ENCODE measurements at regions not wholly inside any gene's neighbourhood (a gene's known extent, or its start where the extent isn't known, plus 50 kb on each side); places are given as distances from the start of the nearest gene placed in this dataset.

GRCh38 chr7:106524690-106525059 is 136.3 kb downstream of the CCDC71L start:
- CTCF ChIA-PET = interaction anchor here (1.0 kb wide), 1 partner anchor 21 kb away, joined by 3 read pairs; no protein-coding TSS in a partner anchor
- no peak for DNase-seq
- no peak overlapping the region for H3K4me3 Mint-ChIP-seq (ENCODE audit: low read depth, unreplicated experiment)
- H3K27me3 Mint-ChIP-seq (ENCODE audit: unreplicated experiment) = no peaks in the 10 kb centered on the region
- H3K36me3 Mint-ChIP-seq (ENCODE audit: insufficient read depth, unreplicated experiment) = no peaks in the 10 kb centered on the region
- no peaks in the 10 kb centered on the region for H3K4me1 Mint-ChIP-seq (ENCODE audit: low read depth, unreplicated experiment)
- TF ChIP-seq CTCF (IDR thresholded peaks at IDR 0.05; ENCODE audit: unreplicated experiment) = no peak
- no peak overlapping the region for H3K27ac Mint-ChIP-seq (ENCODE audit: unreplicated experiment)
- no TSS peak for BruUV-seq (replicated peaks)
- intact Hi-C loops (cut with micrococcal nuclease; ENCODE audit: unreplicated experiment) = loop anchor here (5.0 kb wide), 1 partner anchor 347 kb away; no protein-coding TSS in a partner anchor
- H3K9me3 Mint-ChIP-seq (ENCODE audit: low read depth, unreplicated experiment) = no peaks in the 10 kb centered on the region

GRCh38 chr7:106523482-106523881 is 137.5 kb downstream of the CCDC71L start:
- no peak for DNase-seq
- Mint-ChIP-seq H3K27ac (ENCODE audit: unreplicated experiment) (no peak overlapping the region), H3K4me3 (ENCODE audit: low read depth, unreplicated experiment) (no peak overlapping the region), H3K9me3 (ENCODE audit: low read depth, unreplicated experiment) (no peaks in the 10 kb centered on the region), H3K36me3 (ENCODE audit: insufficient read depth, unreplicated experiment) (no peaks in the 10 kb centered on the region), H3K27me3 (ENCODE audit: unreplicated experiment) (peaks cover 7% of the 10 kb centered on the region), H3K4me1 (ENCODE audit: low read depth, unreplicated experiment) (no peaks in the 10 kb centered on the region)
- CTCF ChIA-PET = no interaction called here
- no TSS peak for BruUV-seq (replicated peaks)
- no peak for TF ChIP-seq CTCF (IDR thresholded peaks at IDR 0.05; ENCODE audit: unreplicated experiment)
- intact Hi-C loops (cut with micrococcal nuclease; ENCODE audit: unreplicated experiment) = loop anchor here (5.0 kb wide), 1 partner anchor 346 kb away; no protein-coding TSS in a partner anchor

- DNase-seq = no peak
- CTCF ChIA-PET = no interaction called here
- no peaks in the 10 kb centered on the region for H3K36me3 Mint-ChIP-seq (ENCODE audit: insufficient read depth, unreplicated experiment)
- intact Hi-C loops (cut with micrococcal nuclease; ENCODE audit: unreplicated experiment) = loop anchor here (5.0 kb wide), 1 partner anchor 345 kb away; no protein-coding TSS in a partner anchor
- no peaks in the 10 kb centered on the region for H3K9me3 Mint-ChIP-seq (ENCODE audit: low read depth, unreplicated experiment)
- H3K27ac Mint-ChIP-seq (ENCODE audit: unreplicated experiment) = no peak overlapping the region
- H3K27me3 Mint-ChIP-seq (ENCODE audit: unreplicated experiment) = peaks cover 14% of the 10 kb centered on the region
- no peaks in the 10 kb centered on the region for H3K4me1 Mint-ChIP-seq (ENCODE audit: low read depth, unreplicated experiment)
- no TSS peak for BruUV-seq (replicated peaks)
- TF ChIP-seq CTCF (IDR thresholded peaks at IDR 0.05; ENCODE audit: unreplicated experiment) = no peak
- no peak overlapping the region for H3K4me3 Mint-ChIP-seq (ENCODE audit: low read depth, unreplicated experiment)
These were observed 138.3 kb downstream of the CCDC71L start for GRCh38 chr7:106522696-106523095.

GRCh38 chr7:106521541-106521940 is 139.4 kb downstream of the CCDC71L start:
- BruUV-seq (replicated peaks) = no TSS peak
- intact Hi-C loops (cut with micrococcal nuclease; ENCODE audit: unreplicated experiment) = loop anchor here (5.0 kb wide), 1 partner anchor 344 kb away; no protein-coding TSS in a partner anchor
- Mint-ChIP-seq H3K36me3 (ENCODE audit: insufficient read depth, unreplicated experiment) (no peaks in the 10 kb centered on the region), H3K4me1 (ENCODE audit: low read depth, unreplicated experiment) (no peaks in the 10 kb centered on the region), H3K27ac (ENCODE audit: unreplicated experiment) (no peak overlapping the region), H3K27me3 (ENCODE audit: unreplicated experiment) (peaks cover 14% of the 10 kb centered on the region), H3K4me3 (ENCODE audit: low read depth, unreplicated experiment) (no peak overlapping the region), H3K9me3 (ENCODE audit: low read depth, unreplicated experiment) (no peaks in the 10 kb centered on the region)
- TF ChIP-seq CTCF (IDR thresholded peaks at IDR 0.05; ENCODE audit: unreplicated experiment) = no peak
- no peak for DNase-seq
- CTCF ChIA-PET = interaction anchor here (0.6 kb wide), 1 partner anchor 15 kb away, joined by 4 read pairs; no protein-coding TSS in a partner anchor

Measured in Calu3 (cell line).